ENCODE measurements at regions not wholly inside any gene's neighbourhood (a gene's known extent, or its start where the extent isn't known, plus 50 kb on each side); places are given as distances from the start of the nearest gene placed in this dataset.

DNA sequence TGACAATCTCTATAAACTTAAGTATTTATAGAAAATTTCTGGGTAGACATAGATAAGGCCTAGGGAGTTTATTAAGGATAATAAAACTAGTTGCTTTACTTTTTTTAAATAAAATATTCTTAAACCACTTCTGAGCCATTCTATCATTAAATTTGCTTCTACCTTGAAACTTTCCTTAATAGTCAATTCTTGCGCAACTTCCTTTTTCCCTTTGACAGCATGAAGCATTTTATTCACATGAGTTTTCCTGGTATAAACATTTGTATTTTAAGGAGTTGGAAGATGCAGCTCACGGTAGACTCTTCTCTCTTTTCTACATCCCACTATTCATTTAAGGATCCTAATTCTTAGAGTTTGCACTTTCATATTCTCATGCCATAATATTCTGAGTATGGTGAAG lies 75.8 kb upstream of the DPH5 start:
- TF ChIP-seq, protein P1, sequence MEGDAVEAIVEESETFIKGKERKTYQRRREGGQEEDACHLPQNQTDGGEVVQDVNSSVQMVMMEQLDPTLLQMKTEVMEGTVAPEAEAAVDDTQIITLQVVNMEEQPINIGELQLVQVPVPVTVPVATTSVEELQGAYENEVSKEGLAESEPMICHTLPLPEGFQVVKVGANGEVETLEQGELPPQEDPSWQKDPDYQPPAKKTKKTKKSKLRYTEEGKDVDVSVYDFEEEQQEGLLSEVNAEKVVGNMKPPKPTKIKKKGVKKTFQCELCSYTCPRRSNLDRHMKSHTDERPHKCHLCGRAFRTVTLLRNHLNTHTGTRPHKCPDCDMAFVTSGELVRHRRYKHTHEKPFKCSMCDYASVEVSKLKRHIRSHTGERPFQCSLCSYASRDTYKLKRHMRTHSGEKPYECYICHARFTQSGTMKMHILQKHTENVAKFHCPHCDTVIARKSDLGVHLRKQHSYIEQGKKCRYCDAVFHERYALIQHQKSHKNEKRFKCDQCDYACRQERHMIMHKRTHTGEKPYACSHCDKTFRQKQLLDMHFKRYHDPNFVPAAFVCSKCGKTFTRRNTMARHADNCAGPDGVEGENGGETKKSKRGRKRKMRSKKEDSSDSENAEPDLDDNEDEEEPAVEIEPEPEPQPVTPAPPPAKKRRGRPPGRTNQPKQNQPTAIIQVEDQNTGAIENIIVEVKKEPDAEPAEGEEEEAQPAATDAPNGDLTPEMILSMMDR (IDR thresholded peaks at IDR 0.05), result no peak
- TF ChIP-seq EP300 (IDR thresholded peaks at IDR 0.05), result no peak
- TF ChIP-seq POLR2A (IDR thresholded peaks at IDR 0.05), result no peak
- no peak for DNase-seq
- no peaks in the 10 kb centered on the region for H3K4me1 ChIP-seq (ENCODE audit: insufficient read depth)
- no peaks in the 10 kb centered on the region for H3K36me3 ChIP-seq
- H3K9me3 ChIP-seq, result no peaks in the 10 kb centered on the region
- H3K4me3 ChIP-seq, result no peak overlapping the region
- H3K27ac ChIP-seq, result no peak overlapping the region
- intact Hi-C loops (cut with DNase I), result no loop called here
- WGBS, 3 donors, result 74 to 78% (median 76%) methylated on average over 2 of the region's 2 CpGs
- H3K27me3 ChIP-seq, result no peaks in the 10 kb centered on the region

DNA sequence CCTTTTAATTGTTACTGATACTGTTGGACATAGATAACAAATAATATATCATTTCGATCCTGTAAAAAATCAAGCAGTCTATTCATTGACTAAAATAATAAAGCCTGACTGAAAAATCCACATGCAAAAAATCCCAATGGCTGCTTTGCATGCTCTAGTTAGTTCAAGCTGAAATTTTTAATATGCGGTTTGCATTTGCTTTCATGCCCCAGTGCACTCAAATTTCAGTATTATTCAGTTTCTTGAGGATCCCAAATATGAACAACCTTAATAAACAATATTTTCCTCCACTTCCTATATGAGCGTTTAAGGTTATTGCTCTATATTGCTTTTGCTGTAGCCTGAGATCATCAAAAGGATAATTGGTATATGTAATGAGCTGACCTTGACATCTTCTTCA lies 75.1 kb upstream of the DPH5 start:
- no peak overlapping the region for H3K4me3 ChIP-seq
- no peak overlapping the region for H3K27ac ChIP-seq
- no peak for DNase-seq
- H3K27me3 ChIP-seq, result no peaks in the 10 kb centered on the region
- H3K9me3 ChIP-seq, result no peaks in the 10 kb centered on the region
- WGBS, 3 donors, result 70 to 74% (median 71%) methylated on average over 3 of the region's 3 CpGs
- intact Hi-C loops (cut with DNase I), result no loop called here
- H3K36me3 ChIP-seq, result no peaks in the 10 kb centered on the region
- no peaks in the 10 kb centered on the region for H3K4me1 ChIP-seq (ENCODE audit: insufficient read depth)
- TF ChIP-seq EP300 (IDR thresholded peaks at IDR 0.05) (no peak), POLR2A (IDR thresholded peaks at IDR 0.05) (no peak)
- TF ChIP-seq, protein P1 (IDR thresholded peaks at IDR 0.05), result no peak

DNA sequence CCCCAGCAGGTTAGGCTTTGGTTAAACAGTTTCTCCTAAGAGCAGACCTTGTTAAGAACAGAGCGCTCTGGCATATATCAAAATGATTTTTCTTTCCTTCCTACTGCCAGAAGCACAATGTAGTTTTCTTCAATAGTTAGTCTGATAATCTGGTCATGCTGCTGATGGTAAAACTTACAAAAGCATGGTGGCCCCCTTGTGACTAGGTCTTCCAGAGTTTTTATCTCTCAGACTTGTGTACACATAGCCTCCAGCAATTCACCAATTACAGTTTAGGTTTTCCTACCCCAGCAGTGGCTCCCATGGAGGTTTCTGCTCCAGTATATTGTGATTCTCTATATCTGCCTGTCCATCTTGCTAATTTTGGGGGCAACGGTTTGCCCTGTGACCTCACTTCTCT lies 73.3 kb upstream of the DPH5 start:
- Histone ChIP-seq H3K27me3 (no peaks in the 10 kb centered on the region), H3K4me3 (no peak overlapping the region), H3K27ac (no peak overlapping the region), H3K9me3 (no peaks in the 10 kb centered on the region), H3K4me1 (ENCODE audit: insufficient read depth) (no peaks in the 10 kb centered on the region), H3K36me3 (no peaks in the 10 kb centered on the region)
- DNase-seq, result no peak
- no peak for TF ChIP-seq POLR2A (IDR thresholded peaks at IDR 0.05)
- TF ChIP-seq, protein P1 (IDR thresholded peaks at IDR 0.05), result no peak
- TF ChIP-seq EP300 (IDR thresholded peaks at IDR 0.05), result no peak
- WGBS, 3 donors, result 50 to 64% (median 53%) methylated on average over 2 of the region's 2 CpGs
- intact Hi-C loops (cut with DNase I), result no loop called here

DNA sequence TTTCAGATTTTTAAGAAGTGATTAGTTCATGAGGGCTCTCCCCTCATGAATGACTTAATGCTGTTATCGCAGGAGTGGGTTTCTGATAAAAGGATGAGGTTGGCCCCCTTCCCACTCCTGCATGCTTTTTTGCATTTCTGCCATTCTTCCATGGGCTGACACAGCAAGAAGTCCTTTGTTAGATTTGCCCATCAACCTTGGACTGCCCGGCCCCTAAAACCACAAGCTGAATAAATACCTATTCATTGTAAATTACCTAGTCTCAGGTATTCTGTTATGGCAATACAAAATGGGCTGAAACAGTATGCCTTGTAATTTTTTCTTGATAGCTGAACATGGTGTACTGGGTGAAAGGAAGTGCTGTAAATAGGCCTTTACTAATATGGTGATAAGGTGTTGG lies 72.7 kb upstream of the DPH5 start:
- Histone ChIP-seq H3K36me3 (no peaks in the 10 kb centered on the region), H3K9me3 (no peaks in the 10 kb centered on the region), H3K27me3 (no peaks in the 10 kb centered on the region), H3K4me1 (ENCODE audit: insufficient read depth) (no peaks in the 10 kb centered on the region), H3K4me3 (no peak overlapping the region), H3K27ac (no peak overlapping the region)
- 95 to 97% (median 95%) methylated on average over 2 of the region's 2 CpGs for WGBS, 3 donors
- TF ChIP-seq, protein P1 (IDR thresholded peaks at IDR 0.05), result no peak
- TF ChIP-seq POLR2A (IDR thresholded peaks at IDR 0.05) (no peak), EP300 (IDR thresholded peaks at IDR 0.05) (no peak)
- no peak for DNase-seq
- intact Hi-C loops (cut with DNase I), result no loop called here

Measured in ovary (tissue), 7 donors.